Activated CD8-positive, alpha-beta memory T cell treated with anti-CD3 and anti-CD28 coated beads, Interleukin-2, amount 50 U/mL, for 4 hours (primary cell): ENCODE measurements at regions not wholly inside any gene's neighbourhood (a gene's known extent, or its start where the extent isn't known, plus 50 kb on each side); places are given as distances from the start of the nearest gene placed in this dataset.

Experiments
- DNase-seq: peaks from one replicate; pipeline ENCODE4 v3.0.0-alpha.2; 2020

- no peak for DNase-seq
These were observed 207.0 kb upstream of the SKOR2 start for GRCh38 chr18:47458483-47458882.

GRCh38 chr18:47457614-47458013, 206.2 kb upstream of the SKOR2 start:
- DNase-seq, result no peak

- DNase-seq, result no peak
These were observed 201.6 kb upstream of the SKOR2 start for GRCh38 chr18:47453038-47453437.

GRCh38 chr18:47448956-47449355, 197.5 kb upstream of the SKOR2 start:
- no peak for DNase-seq

- no peak for DNase-seq
These were observed 190.5 kb upstream of the SKOR2 start for GRCh38 chr18:47441914-47442313.

- DNase-seq, result no peak
These were observed 186.5 kb upstream of the SKOR2 start for GRCh38 chr18:47438001-47438400.

- no peak for DNase-seq
These were observed 185.4 kb upstream of the SKOR2 start for GRCh38 chr18:47436871-47437270.

GRCh38 chr18:47434214-47434746, 182.8 kb upstream of the SKOR2 start:
- no peak for DNase-seq

- DNase-seq, result no peak
These were observed 176.6 kb upstream of the SKOR2 start for GRCh38 chr18:47427923-47428637.

- DNase-seq, result no peak
These were observed 175.6 kb upstream of the SKOR2 start for GRCh38 chr18:47427072-47427471.

- DNase-seq, result no peak
These were observed 173.9 kb upstream of the SKOR2 start for GRCh38 chr18:47425365-47425764.

GRCh38 chr18:47422524-47422923, 171.1 kb upstream of the SKOR2 start:
- no peak for DNase-seq

GRCh38 chr18:47420130-47420529, 168.7 kb upstream of the SKOR2 start:
- no peak for DNase-seq

GRCh38 chr18:47418746-47419145, 167.3 kb upstream of the SKOR2 start:
- DNase-seq, result no peak

- no peak for DNase-seq
These were observed 166.3 kb upstream of the SKOR2 start for GRCh38 chr18:47417807-47418206.

GRCh38 chr18:47415881-47416280, 164.4 kb upstream of the SKOR2 start:
- DNase-seq, result no peak

- DNase-seq, result no peak
These were observed 161.9 kb upstream of the SKOR2 start for GRCh38 chr18:47413327-47413726.

GRCh38 chr18:47412924-47413323, 161.5 kb upstream of the SKOR2 start:
- DNase-seq, result no peak

GRCh38 chr18:47411159-47411558, 159.7 kb upstream of the SKOR2 start:
- no peak for DNase-seq

- no peak for DNase-seq
These were observed 158.7 kb upstream of the SKOR2 start for GRCh38 chr18:47410139-47410538.

GRCh38 chr18:47409519-47409918, 158.1 kb upstream of the SKOR2 start:
- DNase-seq, result no peak

GRCh38 chr18:47407736-47408135, 156.3 kb upstream of the SKOR2 start:
- no peak for DNase-seq

- DNase-seq, result no peak
These were observed 153.4 kb upstream of the SKOR2 start for GRCh38 chr18:47404845-47405244.

- no peak for DNase-seq
These were observed 152.5 kb upstream of the SKOR2 start for GRCh38 chr18:47403949-47404348.

- no peak for DNase-seq
These were observed 151.9 kb upstream of the SKOR2 start for GRCh38 chr18:47403317-47403716.
